Urinary bladder (tissue), 3 donors: ENCODE measurements at regions not wholly inside any gene's neighbourhood (a gene's known extent, or its start where the extent isn't known, plus 50 kb on each side); places are given as distances from the start of the nearest gene placed in this dataset.

Experiments
- DNase-seq: peaks from one replicate; pipeline ENCODE4 v3.0.0-alpha.2; 2015; ENCODE audit errors: extremely low spot score
- H3K27ac ChIP-seq: one replicate; pipeline ENCODE4 v1.5.1; 2013; ENCODE audit warnings: low read depth, mild to moderate bottlenecking, moderate library complexity
- H3K36me3 ChIP-seq: one replicate; pipeline ENCODE4 v1.6.1; 2013; ENCODE audit warnings: mild to moderate bottlenecking, moderate library complexity; ENCODE audit not compliant: insufficient read depth
- H3K4me1 ChIP-seq: one replicate; pipeline ENCODE4 v1.6.1; 2013; ENCODE audit warnings: mild to moderate bottlenecking, moderate library complexity; ENCODE audit not compliant: insufficient read depth
- H3K4me3 ChIP-seq: one replicate; pipeline ENCODE4 v1.5.1; 2013; ENCODE audit warnings: low read depth, low read length
- WGBS: extraction: QIAGEN DNeasy Blood & Tissue Kit; methylation state at CpG from one replicate; pipeline ENCODE4 v1.1.7; 2013; 5-methylcytosine and 5-hydroxymethylcytosine counted together
- donor health status: healthy with polysubstance abuse.
- donor health status: healthy.

- H3K4me1 ChIP-seq, result no peaks in the 10 kb centered on the region
- no peaks in the 10 kb centered on the region for H3K36me3 ChIP-seq
- H3K4me3 ChIP-seq, result no peak overlapping the region
- WGBS, result 91% methylated on average over 5 of the region's 5 CpGs
- H3K27ac ChIP-seq, result no peak overlapping the region
- no peak for DNase-seq
Observed at GRCh38 chr17:69605571-69605970, 191.1 kb downstream of the MAP2K6 start.

- Histone ChIP-seq H3K27ac (no peak overlapping the region), H3K4me3 (no peak overlapping the region), H3K4me1 (no peaks in the 10 kb centered on the region), H3K36me3 (no peaks in the 10 kb centered on the region)
- 72% methylated on average over 5 of the region's 5 CpGs for WGBS
- no peak for DNase-seq
Observed at GRCh38 chr17:69606142-69606800, 191.8 kb downstream of the MAP2K6 start.

GRCh38 chr17:69607162-69607834 lies 192.8 kb downstream of the MAP2K6 start:
- H3K4me3 ChIP-seq, result no peak overlapping the region
- no peaks in the 10 kb centered on the region for H3K36me3 ChIP-seq
- no peak for DNase-seq
- 20% methylated on average over 6 of the region's 6 CpGs for WGBS
- no peak overlapping the region for H3K27ac ChIP-seq
- H3K4me1 ChIP-seq, result no peaks in the 10 kb centered on the region

GRCh38 chr17:69608141-69608540 lies 193.6 kb downstream of the MAP2K6 start:
- DNase-seq, result no peak
- H3K27ac ChIP-seq, result no peak overlapping the region
- H3K4me3 ChIP-seq, result no peak overlapping the region
- H3K36me3 ChIP-seq, result no peaks in the 10 kb centered on the region
- no peaks in the 10 kb centered on the region for H3K4me1 ChIP-seq
- WGBS, result 60% methylated on average over 2 of the region's 2 CpGs

GRCh38 chr17:69608808-69609472 lies 194.4 kb downstream of the MAP2K6 start:
- 29% methylated on average over 4 of the region's 4 CpGs for WGBS
- no peak for DNase-seq
- no peak overlapping the region for H3K4me3 ChIP-seq
- no peak overlapping the region for H3K27ac ChIP-seq
- H3K4me1 ChIP-seq, result no peaks in the 10 kb centered on the region
- no peaks in the 10 kb centered on the region for H3K36me3 ChIP-seq

- no peak overlapping the region for H3K4me3 ChIP-seq
- H3K27ac ChIP-seq, result no peak overlapping the region
- WGBS, result 58% methylated on average over 6 of the region's 6 CpGs
- H3K4me1 ChIP-seq, result no peaks in the 10 kb centered on the region
- H3K36me3 ChIP-seq, result no peaks in the 10 kb centered on the region
- DNase-seq, result no peak
Observed at GRCh38 chr17:69609473-69610305, 195.2 kb downstream of the MAP2K6 start.

GRCh38 chr17:69620363-69620762 lies 205.9 kb downstream of the MAP2K6 start:
- no peak for DNase-seq
- Histone ChIP-seq H3K4me1 (no peaks in the 10 kb centered on the region), H3K27ac (no peak overlapping the region), H3K36me3 (no peaks in the 10 kb centered on the region), H3K4me3 (no peak overlapping the region)
- 72% methylated on average over 1 of the region's 1 CpG for WGBS

- 77% methylated on average over 2 of the region's 2 CpGs for WGBS
- Histone ChIP-seq H3K4me3 (no peak overlapping the region), H3K4me1 (no peaks in the 10 kb centered on the region), H3K27ac (no peak overlapping the region), H3K36me3 (no peaks in the 10 kb centered on the region)
- no peak for DNase-seq
Observed at GRCh38 chr17:69625474-69625873, 211.0 kb downstream of the MAP2K6 start.

- 61% methylated on average over 1 of the region's 1 CpG for WGBS
- no peak overlapping the region for H3K27ac ChIP-seq
- no peak for DNase-seq
Observed at GRCh38 chr17:69630056-69630635, 215.6 kb downstream of the MAP2K6 start.

GRCh38 chr17:69634844-69635243 lies 220.3 kb downstream of the MAP2K6 start:
- no peak for DNase-seq
- Histone ChIP-seq H3K27ac (no peak overlapping the region), H3K4me3 (no peak overlapping the region), H3K36me3 (no peaks in the 10 kb centered on the region), H3K4me1 (no peaks in the 10 kb centered on the region)
- WGBS, result 45% methylated on average over 1 of the region's 1 CpG

More at GRCh38 chr17:69630056-69630635, 215.6 kb downstream of the MAP2K6 start:
- no peaks in the 10 kb centered on the region for H3K4me1 ChIP-seq
- H3K36me3 ChIP-seq, result no peaks in the 10 kb centered on the region
- H3K4me3 ChIP-seq, result no peak overlapping the region

- H3K4me3 ChIP-seq, result no peak overlapping the region
- no peaks in the 10 kb centered on the region for H3K4me1 ChIP-seq
- WGBS, result 72% methylated on average over 4 of the region's 4 CpGs
- DNase-seq, result no peak
- H3K36me3 ChIP-seq, result no peaks in the 10 kb centered on the region
- no peak overlapping the region for H3K27ac ChIP-seq
Observed at GRCh38 chr17:69637446-69638156, 223.1 kb downstream of the MAP2K6 start.

- DNase-seq, result no peak
- Histone ChIP-seq H3K27ac (no peak overlapping the region), H3K36me3 (no peaks in the 10 kb centered on the region), H3K4me1 (no peaks in the 10 kb centered on the region), H3K4me3 (no peak overlapping the region)
- WGBS, result 96% methylated on average over 1 of the region's 1 CpG
Observed at GRCh38 chr17:69639096-69639495, 224.6 kb downstream of the MAP2K6 start.

GRCh38 chr17:69640073-69640472 lies 225.6 kb downstream of the MAP2K6 start:
- H3K27ac ChIP-seq, result no peak overlapping the region
- H3K36me3 ChIP-seq, result no peaks in the 10 kb centered on the region
- H3K4me3 ChIP-seq, result no peak overlapping the region
- no peak for DNase-seq
- H3K4me1 ChIP-seq, result no peaks in the 10 kb centered on the region
- WGBS, result 72% methylated on average over 3 of the region's 3 CpGs
